Mesenchymal stem cell (in vitro differentiated cells and primary cell): ENCODE measurements at regions not wholly inside any gene's neighbourhood (a gene's known extent, or its start where the extent isn't known, plus 50 kb on each side); places are given as distances from the start of the nearest gene placed in this dataset.

Experiments used
- DNase-seq: peaks from one replicate; pipeline ENCODE4 v3.0.0-alpha.2; 2013
- H2AFZ ChIP-seq: one replicate; pipeline ENCODE4 v1.6.1; 2013; ENCODE audit warnings: low read depth, mild to moderate bottlenecking, control low read depth, inconsistent platforms, low read length, moderate library complexity
- H2AK5ac ChIP-seq: 2 replicates; pipeline ENCODE4 v1.6.1; 2013; ENCODE audit warnings: low read length, moderate library complexity, mild to moderate bottlenecking, inconsistent platforms; ENCODE audit not compliant: severe bottlenecking
- H2BK120ac ChIP-seq: one replicate; pipeline ENCODE4 v1.6.1; 2013; ENCODE audit warnings: low read depth, mild to moderate bottlenecking, inconsistent platforms, low read length, moderate library complexity
- H2BK12ac ChIP-seq, 2 experiments: one replicate each; pipeline ENCODE4 v1.6.1; 2013; ENCODE audit warnings: inconsistent platforms in 2 of 2, low read length in 2 of 2, mild to moderate bottlenecking in 2 of 2, moderate library complexity in 2 of 2, control low read depth in 1 of 2
- H2BK15ac ChIP-seq: one replicate; pipeline ENCODE4 v1.6.1; 2013; ENCODE audit warnings: mild to moderate bottlenecking, low read depth, inconsistent platforms; ENCODE audit not compliant: poor library complexity, severe bottlenecking
- H2BK5ac ChIP-seq: 2 replicates; pipeline ENCODE4 v1.6.1; 2013; ENCODE audit warnings: low read depth, mild to moderate bottlenecking, low read length, control low read depth, inconsistent platforms; ENCODE audit not compliant: poor library complexity, severe bottlenecking
- H3K14ac ChIP-seq, 2 experiments: one replicate each; pipeline ENCODE4 v1.6.1; 2013; ENCODE audit warnings: inconsistent platforms in 2 of 2, low read length in 2 of 2, control low read depth in 1 of 2, mild to moderate bottlenecking in 1 of 2, moderate library complexity in 1 of 2
- H3K18ac ChIP-seq, 2 experiments: one replicate each; pipeline ENCODE4 v1.6.1; 2013; ENCODE audit warnings: inconsistent platforms in 2 of 2, low read length in 2 of 2, control low read depth in 1 of 2, low read depth in 1 of 2, mild to moderate bottlenecking in 1 of 2
- H3K23ac ChIP-seq, 2 experiments: one replicate each; pipeline ENCODE4 v1.6.1; 2013; ENCODE audit warnings: inconsistent platforms in 2 of 2, low read length in 2 of 2, mild to moderate bottlenecking in 2 of 2, moderate library complexity in 2 of 2, control low read depth in 1 of 2
- H3K27ac ChIP-seq: 2 replicates; pipeline ENCODE4 v1.5.1; 2013; ENCODE audit warnings: mild to moderate bottlenecking, moderate library complexity, low read length, control low read depth, inconsistent platforms; ENCODE audit not compliant: poor library complexity, severe bottlenecking
- H3K27me3 ChIP-seq, 2 experiments: 2 replicates each; pipeline versions ENCODE4 v1.6.1 to v1.7.0; 2013; ENCODE audit warnings: low read length in 2 of 2, mild to moderate bottlenecking in 2 of 2, moderate library complexity in 2 of 2, control low read depth in 1 of 2, inconsistent platforms in 1 of 2; ENCODE audit not compliant: control insufficient read depth in 1 of 2, insufficient read depth in 1 of 2
- H3K36me3 ChIP-seq, 2 experiments: 2 replicates each; pipeline versions ENCODE4 v1.6.1 to v1.7.0; 2013; ENCODE audit warnings: low read length in 2 of 2, control low read depth in 1 of 2, inconsistent platforms in 1 of 2, low read depth in 1 of 2, mild to moderate bottlenecking in 1 of 2; ENCODE audit not compliant: insufficient read depth in 2 of 2, control insufficient read depth in 1 of 2
- H3K4ac ChIP-seq, 2 experiments: one replicate each; pipeline ENCODE4 v1.6.1; 2013; ENCODE audit warnings: inconsistent platforms in 2 of 2, low read length in 2 of 2, mild to moderate bottlenecking in 2 of 2, moderate library complexity in 2 of 2, control low read depth in 1 of 2, low read depth in 1 of 2
- H3K4me1 ChIP-seq: 2 replicates; pipeline ENCODE4 v1.6.1; 2013; ENCODE audit warnings: low read depth, low read length, control low read depth; ENCODE audit not compliant: control insufficient read depth, insufficient read depth
- H3K4me2 ChIP-seq: 2 replicates; pipeline ENCODE4 v1.6.1; 2013; ENCODE audit warnings: low read length, mild to moderate bottlenecking, inconsistent platforms; ENCODE audit not compliant: poor library complexity, severe bottlenecking
- H3K4me3 ChIP-seq, 2 experiments: 2 replicates each; pipeline versions ENCODE4 v1.5.1 to v1.7.0; 2013; ENCODE audit warnings: low read length in 2 of 2, mild to moderate bottlenecking in 2 of 2, control low read depth in 1 of 2, low read depth in 1 of 2; ENCODE audit not compliant: insufficient read depth in 1 of 2
- H3K79me1 ChIP-seq: replicated peaks from 2 replicates; pipeline ENCODE4 v1.6.1; 2013; ENCODE audit warnings: mild to moderate bottlenecking, control low read depth, low read length, inconsistent platforms; ENCODE audit not compliant: poor library complexity, severe bottlenecking
- H3K9ac ChIP-seq: 2 replicates; pipeline ENCODE4 v1.7.0; 2013; ENCODE audit warnings: mild to moderate bottlenecking, low read length, moderate library complexity
- H3K9me3 ChIP-seq: 2 replicates; pipeline ENCODE4 v1.7.0; 2013; ENCODE audit warnings: mild to moderate bottlenecking, low read length; ENCODE audit not compliant: control insufficient read depth
- H4K8ac ChIP-seq: one replicate; pipeline ENCODE4 v1.6.1; 2013; ENCODE audit warnings: inconsistent platforms, mild to moderate bottlenecking, low read length, moderate library complexity
- H4K91ac ChIP-seq: one replicate; pipeline ENCODE4 v1.6.1; 2013; ENCODE audit warnings: mild to moderate bottlenecking, low read length, inconsistent platforms
- WGBS: methylation state at CpG from one replicate; pipeline ENCODE4 v1.1.7; 2013; ENCODE audit warnings: mixed read lengths; 5-methylcytosine and 5-hydroxymethylcytosine counted together

DNA sequence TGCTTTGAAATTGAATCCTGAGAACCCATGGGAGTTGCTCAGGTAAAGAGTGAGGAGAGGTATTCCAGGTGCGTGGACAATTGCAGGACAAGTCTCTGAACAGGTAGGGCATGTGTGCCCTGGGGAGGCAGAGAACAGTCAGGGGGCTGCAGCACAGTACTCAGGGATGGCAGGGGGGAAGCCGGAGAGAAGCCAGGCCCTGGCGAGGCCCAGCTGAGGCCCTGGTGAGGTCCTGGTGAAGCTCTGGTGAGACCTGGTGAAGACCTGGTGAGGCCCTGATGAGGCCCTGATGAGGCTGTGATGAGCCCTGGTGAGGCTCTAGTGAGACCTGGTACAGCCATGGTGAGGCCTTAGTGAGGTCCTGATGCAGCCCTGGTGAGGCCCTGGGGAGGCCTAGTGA, 155.5 kb upstream of the GDF10 start:
- WGBS, result 93% methylated on average over 3 of the region's 3 CpGs
- Histone ChIP-seq H2BK5ac (no peak overlapping the region), H3K4me2 (no peak overlapping the region), H3K23ac (no peak overlapping the region), H2BK12ac (no peak overlapping the region), H3K4me1 (no peaks in the 10 kb centered on the region), H3K4me3 (no peak overlapping the region), H2AFZ (no peak overlapping the region), H3K9me3 (no peaks in the 10 kb centered on the region), H2AK5ac (no peak overlapping the region), H3K18ac (no peak overlapping the region), H3K79me1 (no peaks in the 10 kb centered on the region), H3K27ac (no peak overlapping the region), H2BK15ac (no peak overlapping the region), H3K14ac (no peak overlapping the region), H2BK120ac (no peak overlapping the region), H3K27me3 (no peaks in the 10 kb centered on the region), H4K8ac (no peak overlapping the region), H3K36me3 (no peaks in the 10 kb centered on the region), H4K91ac (no peak overlapping the region), H3K4ac (no peak overlapping the region), H3K9ac (no peak overlapping the region)
- DNase-seq, result no peak

- Histone ChIP-seq H2BK12ac (no peak overlapping the region), H3K9ac (no peak overlapping the region), H3K23ac (no peak overlapping the region), H2BK120ac (no peak overlapping the region), H3K18ac (no peak overlapping the region), H2AK5ac (no peak overlapping the region), H4K8ac (no peak overlapping the region), H2BK15ac (no peak overlapping the region), H2AFZ (no peak overlapping the region), H3K27ac (no peak overlapping the region), H3K79me1 (no peaks in the 10 kb centered on the region), H2BK5ac (no peak overlapping the region), H3K27me3 (peaks cover 0 to 6% of the 10 kb centered on the region in 2 experiments), H3K36me3 (no peaks in the 10 kb centered on the region), H3K4ac (no peak overlapping the region), H3K14ac (no peak overlapping the region), H3K9me3 (no peaks in the 10 kb centered on the region), H3K4me1 (no peaks in the 10 kb centered on the region), H4K91ac (no peak overlapping the region), H3K4me2 (no peak overlapping the region), H3K4me3 (no peak overlapping the region)
- 87% methylated on average over 5 of the region's 5 CpGs for WGBS
- no peak for DNase-seq
These were observed 154.6 kb upstream of the GDF10 start for GRCh38 chr10:47145290-47145934.

GRCh38 chr10:47146572-47146971, 153.4 kb upstream of the GDF10 start:
- Histone ChIP-seq H3K4me2 (no peak overlapping the region), H2AK5ac (no peak overlapping the region), H2BK5ac (no peak overlapping the region), H4K91ac (no peak overlapping the region), H3K4me3 (no peak overlapping the region), H3K4me1 (no peaks in the 10 kb centered on the region), H2AFZ (no peak overlapping the region), H3K79me1 (no peaks in the 10 kb centered on the region), H3K27me3 (peaks cover 0 to 6% of the 10 kb centered on the region in 2 experiments), H2BK15ac (no peak overlapping the region), H3K14ac (no peak overlapping the region), H4K8ac (no peak overlapping the region), H2BK120ac (no peak overlapping the region), H3K4ac (no peak overlapping the region), H3K23ac (no peak overlapping the region), H3K9ac (no peak overlapping the region), H3K36me3 (no peaks in the 10 kb centered on the region), H3K27ac (no peak overlapping the region), H2BK12ac (no peak overlapping the region), H3K18ac (no peak overlapping the region), H3K9me3 (peaks cover 7% of the 10 kb centered on the region)
- DNase-seq, result no peak
- 90% methylated on average over 3 of the region's 3 CpGs for WGBS

GRCh38 chr10:47147186-47147585, 152.8 kb upstream of the GDF10 start:
- peaks cover 0 to 6% of the 10 kb centered on the region in 2 experiments for H3K27me3 ChIP-seq
- H4K91ac ChIP-seq, result no peak overlapping the region
- no peak overlapping the region for H2BK15ac ChIP-seq
- H3K4me2 ChIP-seq, result no peak overlapping the region
- H3K4me1 ChIP-seq, result no peaks in the 10 kb centered on the region
- no peak overlapping the region for H2BK5ac ChIP-seq
- H3K9me3 ChIP-seq, result peaks cover 7% of the 10 kb centered on the region
- H3K27ac ChIP-seq, result no peak overlapping the region
- H2BK120ac ChIP-seq, result no peak overlapping the region
- H2AFZ ChIP-seq, result no peak overlapping the region
- DNase-seq, result no peak
- no peaks in the 10 kb centered on the region for H3K36me3 ChIP-seq
- no peak overlapping the region for H3K9ac ChIP-seq
- no peaks in the 10 kb centered on the region for H3K79me1 ChIP-seq
- H2BK12ac ChIP-seq, result no peak overlapping the region
- no peak overlapping the region for H3K23ac ChIP-seq
- no peak overlapping the region for H3K18ac ChIP-seq
- H3K4me3 ChIP-seq, result no peak overlapping the region
- no peak overlapping the region for H3K14ac ChIP-seq
- no peak overlapping the region for H2AK5ac ChIP-seq
- H3K4ac ChIP-seq, result no peak overlapping the region
- H4K8ac ChIP-seq, result no peak overlapping the region
